AG04450 (cell line): ENCODE measurements at regions not wholly inside any gene's neighbourhood (a gene's known extent, or its start where the extent isn't known, plus 50 kb on each side); places are given as distances from the start of the nearest gene placed in this dataset.

ENCODE experiments used
- CTCF ChIA-PET: fragments of 300-600, 350-600 bp; formaldehyde crosslinking; extraction: SDS; loops from one replicate; lab custom pipeline; 2022; ENCODE audit warnings: antibody characterized with exemption, inconsistent platforms; lab: Charles Lee
- POLR2A ChIA-PET: fragments of 350-600 bp; formaldehyde crosslinking; extraction: SDS; loops from one replicate; lab custom pipeline; 2021; ENCODE audit warnings: antibody characterized with exemption, inconsistent platforms; lab: Yijun Ruan, JAX
- DNase-seq: peaks from one replicate; pipeline ENCODE4 v3.0.0-alpha.2; 2011; ENCODE audit warnings: low read depth, low spot score
- H3K27ac ChIP-seq: one replicate; pipeline ENCODE4 v1.5.1; 2012; ENCODE audit warnings: low read depth, low read length, control low read depth
- H3K27me3 ChIP-seq: one replicate; pipeline ENCODE4 v1.6.0; 2012; ENCODE audit warnings: low read length; ENCODE audit not compliant: control insufficient read depth, insufficient read depth
- H3K4me3 ChIP-seq: 2 replicates; pipeline ENCODE4 v1.5.1; 2011; ENCODE audit warnings: mild to moderate bottlenecking, low read depth, low read length, control low read depth
- H3K9me3 ChIP-seq: 2 replicates; pipeline ENCODE4 v1.5.1; 2012; ENCODE audit warnings: low read length; ENCODE audit not compliant: control insufficient read depth, insufficient read depth
- CTCF ChIP-seq: IDR thresholded peaks from 2 replicates; pipeline ENCODE4 v1.5.1; 2011; ENCODE audit warnings: low read depth, low read length, control low read depth, inconsistent platforms

GRCh38 chr16:64853551-64853950 is 268.3 kb downstream of the CDH11 start:
- ChIA-PET CTCF (no interaction called here), POLR2A (no interaction called here)
- H3K9me3 ChIP-seq: no peaks in the 10 kb centered on the region
- no peak for DNase-seq
- H3K27me3 ChIP-seq: no peaks in the 10 kb centered on the region
- TF ChIP-seq CTCF: no peak
- no peak overlapping the region for H3K4me3 ChIP-seq
- no peak overlapping the region for H3K27ac ChIP-seq

GRCh38 chr16:64846966-64847365 is 274.9 kb downstream of the CDH11 start:
- H3K9me3 ChIP-seq: no peaks in the 10 kb centered on the region
- no peaks in the 10 kb centered on the region for H3K27me3 ChIP-seq
- no peak overlapping the region for H3K4me3 ChIP-seq
- POLR2A ChIA-PET: no interaction called here
- no peak for DNase-seq
- CTCF ChIA-PET: no interaction called here
- H3K27ac ChIP-seq: no peak overlapping the region
- TF ChIP-seq CTCF: no peak

DNA sequence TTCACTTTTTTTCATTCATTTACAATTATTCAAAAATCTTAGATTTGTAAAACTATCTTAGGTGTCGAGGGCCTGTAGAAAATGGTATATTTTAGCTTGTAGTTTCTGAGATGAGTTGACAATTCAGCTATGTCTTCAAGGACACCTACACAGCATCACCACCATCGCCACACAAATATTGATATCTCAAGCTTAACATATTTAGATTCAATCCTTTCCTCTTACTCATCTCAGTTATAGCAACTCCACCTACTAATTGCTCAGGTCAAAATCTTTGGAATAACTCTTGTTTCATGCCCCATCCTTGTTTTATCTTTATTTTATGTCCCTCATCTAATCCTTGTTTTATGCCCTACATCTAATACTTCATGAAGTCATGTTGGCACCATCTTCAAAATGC is 276.8 kb downstream of the CDH11 start:
- CTCF ChIA-PET: no interaction called here
- TF ChIP-seq CTCF: no peak
- Histone ChIP-seq H3K27me3 (no peaks in the 10 kb centered on the region), H3K9me3 (no peaks in the 10 kb centered on the region), H3K4me3 (no peak overlapping the region), H3K27ac (no peak overlapping the region)
- POLR2A ChIA-PET: no interaction called here
- DNase-seq: no peak

GRCh38 chr16:64841482-64841881 is 280.4 kb downstream of the CDH11 start:
- Histone ChIP-seq H3K9me3 (no peaks in the 10 kb centered on the region), H3K27me3 (no peaks in the 10 kb centered on the region), H3K4me3 (no peak overlapping the region), H3K27ac (no peak overlapping the region)
- no peak for DNase-seq
- ChIA-PET POLR2A (interaction anchor here (0.8 kb wide), 1 partner anchor 23 kb away, joined by 3 read pairs; no protein-coding TSS in a partner anchor), CTCF (no interaction called here)
- no peak for TF ChIP-seq CTCF

- ChIA-PET POLR2A (interaction anchor here (0.8 kb wide), 1 partner anchor 23 kb away, joined by 3 read pairs; no protein-coding TSS in a partner anchor), CTCF (no interaction called here)
- no peak for TF ChIP-seq CTCF
- H3K27ac ChIP-seq: no peak overlapping the region
- DNase-seq: no peak
- H3K4me3 ChIP-seq: no peak overlapping the region
- H3K27me3 ChIP-seq: no peaks in the 10 kb centered on the region
- H3K9me3 ChIP-seq: no peaks in the 10 kb centered on the region
Observed at GRCh38 chr16:64841071-64841470, 280.8 kb downstream of the CDH11 start.
